Lower leg skin (tissue), 3 donors: ENCODE measurements at regions not wholly inside any gene's neighbourhood (a gene's known extent, or its start where the extent isn't known, plus 50 kb on each side); places are given as distances from the start of the nearest gene placed in this dataset.
"Not testable (repeated sequence)": the region's sequence is repeated elsewhere in the genome, so short reads cannot be mapped to it uniquely, and the experiment has no call there.

ENCODE experiments used
- CTCF ChIP-seq, 3 donors: fragments of 450-650 bp; IDR thresholded peaks; one replicate each; pipeline ENCODE4 v1.5.1; 2016; ENCODE audit warnings: antibody characterized with exemption in 3 of 3, mild to moderate bottlenecking in 3 of 3, moderate library complexity in 2 of 3
- POLR2A ChIP-seq, 2 donors: fragments of 450-650 bp; IDR thresholded peaks; one replicate each; pipeline ENCODE4 v1.6.1; 2016 to 2017; ENCODE audit warnings: antibody characterized with exemption in 2 of 2, mild to moderate bottlenecking in 1 of 2, moderate library complexity in 1 of 2

- TF ChIP-seq CTCF, POLR2A (IDR thresholded peaks at IDR 0.05): not testable (repeated sequence)
Observed at GRCh38 chr3:153559366-153559765, 397.3 kb downstream of the RAP2B start.
